Pulmonary artery endothelial cell (primary cell): ENCODE measurements at regions not wholly inside any gene's neighbourhood (a gene's known extent, or its start where the extent isn't known, plus 50 kb on each side); places are given as distances from the start of the nearest gene placed in this dataset.

ENCODE experiments used
- DNase-seq: peaks from one replicate; pipeline ENCODE4 v3.0.0-alpha.2; 2011; ENCODE audit warnings: low read depth, low spot score

GRCh38 chr4:67234296-67234695, 311.0 kb downstream of the CENPC start:
- no peak for DNase-seq

- no peak for DNase-seq
Observed at GRCh38 chr4:67229148-67229547, 316.2 kb downstream of the CENPC start.

GRCh38 chr4:67220861-67221260, 324.4 kb downstream of the CENPC start:
- no peak for DNase-seq

- no peak for DNase-seq
Observed at GRCh38 chr4:67218883-67219282, 326.4 kb downstream of the CENPC start.

GRCh38 chr4:67207941-67208441, 337.3 kb downstream of the CENPC start:
- no peak for DNase-seq

GRCh38 chr4:67204441-67204840, 340.9 kb downstream of the CENPC start:
- DNase-seq = no peak

GRCh38 chr4:67201334-67201733, 344.0 kb downstream of the CENPC start:
- no peak for DNase-seq

GRCh38 chr4:67198727-67199126, 346.6 kb downstream of the CENPC start:
- DNase-seq = no peak

- DNase-seq = no peak
Observed at GRCh38 chr4:67167849-67168248, 377.5 kb downstream of the CENPC start.

- DNase-seq = no peak
Observed at GRCh38 chr4:67162690-67163089, 382.6 kb downstream of the CENPC start.

GRCh38 chr4:67161311-67161710, 384.0 kb downstream of the CENPC start:
- DNase-seq = no peak

- no peak for DNase-seq
Observed at GRCh38 chr4:67160394-67160793, 384.9 kb downstream of the CENPC start.

- DNase-seq = no peak
Observed at GRCh38 chr4:67158666-67159065, 386.6 kb downstream of the CENPC start.

- no peak for DNase-seq
Observed at GRCh38 chr4:67152976-67153375, 392.3 kb downstream of the CENPC start.

- DNase-seq = no peak
Observed at GRCh38 chr4:67151376-67152343, 393.6 kb downstream of the CENPC start.

GRCh38 chr4:67141586-67141985, 403.7 kb downstream of the CENPC start:
- DNase-seq = no peak

GRCh38 chr4:67134616-67135015, 410.7 kb downstream of the CENPC start:
- no peak for DNase-seq

- DNase-seq = no peak
Observed at GRCh38 chr4:67133162-67133561, 412.1 kb downstream of the CENPC start.

- no peak for DNase-seq
Observed at GRCh38 chr4:67131224-67131623, 414.1 kb downstream of the CENPC start.

- no peak for DNase-seq
Observed at GRCh38 chr4:67130411-67130810, 414.9 kb downstream of the CENPC start.

- no peak for DNase-seq
Observed at GRCh38 chr4:67126570-67126969, 418.7 kb downstream of the CENPC start.

- no peak for DNase-seq
Observed at GRCh38 chr4:67125636-67126514, 419.4 kb downstream of the CENPC start.
